H1 (cell line): ENCODE measurements at regions not wholly inside any gene's neighbourhood (a gene's known extent, or its start where the extent isn't known, plus 50 kb on each side); places are given as distances from the start of the nearest gene placed in this dataset.

ENCODE experiments used
- CTCF ChIA-PET: fragments of 300-600 bp; sonication (Branson Sonifier 250); formaldehyde crosslinking; loops from one replicate; lab custom pipeline; 2021; ENCODE audit not compliant: partially characterized antibody; lab: Charles Lee
- POLR2A ChIA-PET: fragments of 300-600 bp; sonication (Branson Sonifier 250); formaldehyde crosslinking; loops from one replicate; lab custom pipeline; 2021; ENCODE audit warnings: inconsistent platforms; ENCODE audit not compliant: partially characterized antibody; lab: Charles Lee
- DNase-seq, 2 experiments: peaks; one replicate each; pipeline versions ENCODE4 v3.0.0 to v3.0.0-alpha.2; 2010 to 2022; ENCODE audit warnings: low spot score in 2 of 2, low read depth in 1 of 2, mixed read lengths in 1 of 2
- FAIRE-seq: peaks from 2 replicates; lab custom pipeline; 2011; peaks lifted over from hg19 to GRCh38; lab: Jason Lieb, UNC
- H2AFZ ChIP-seq: 2 replicates; pipeline ENCODE4 v1.8.1; 2012; ENCODE audit warnings: low read length, inconsistent platforms
- H2AK5ac ChIP-seq: 2 replicates; pipeline ENCODE4 v1.6.1; 2013; ENCODE audit warnings: low read depth, low read length
- H2BK120ac ChIP-seq: replicated peaks from 2 replicates; pipeline ENCODE3; 2013; ENCODE audit warnings: low read depth, low read length, inconsistent platforms
- H2BK12ac ChIP-seq: 2 replicates; pipeline ENCODE4 v1.6.1; 2013; ENCODE audit warnings: low read depth, low read length
- H2BK15ac ChIP-seq: 2 replicates; pipeline ENCODE4 v1.6.1; 2013; ENCODE audit warnings: low read length
- H2BK20ac ChIP-seq: 2 replicates; pipeline ENCODE4 v1.6.1; 2013; ENCODE audit warnings: low read length
- H2BK5ac ChIP-seq: 2 replicates; pipeline ENCODE4 v1.6.1; 2013; ENCODE audit warnings: low read depth, low read length
- H3K14ac ChIP-seq: 2 replicates; pipeline ENCODE4 v1.6.1; 2013; ENCODE audit warnings: inconsistent platforms; ENCODE audit not compliant: insufficient read length
- H3K18ac ChIP-seq: 2 replicates; pipeline ENCODE4 v1.6.1; 2013; ENCODE audit warnings: low read length; ENCODE audit errors: extremely low read depth
- H3K23ac ChIP-seq: 2 replicates; pipeline ENCODE4 v1.6.1; 2013; ENCODE audit warnings: inconsistent platforms; ENCODE audit not compliant: insufficient read length
- H3K23me2 ChIP-seq: 2 replicates; pipeline ENCODE4 v1.6.1; 2013; ENCODE audit warnings: low read depth, low read length
- H3K27ac ChIP-seq: 2 replicates; pipeline ENCODE4 v1.6.1; 2011; ENCODE audit warnings: low read depth, low read length, inconsistent platforms
- H3K27me3 ChIP-seq, 4 experiments: replicated peaks in 1 of 4; 1 replicate in 1 of 4; 2 replicates in 3 of 4; pipeline versions ENCODE4 v1.6.1 to v1.8.1; 2011 to 2013; ENCODE audit warnings: low read length in 3 of 4, mild to moderate bottlenecking in 3 of 4, inconsistent platforms in 2 of 4, mixed read lengths in 2 of 4, moderate library complexity in 1 of 4; ENCODE audit not compliant: control insufficient read depth in 3 of 4, insufficient read depth in 3 of 4; ENCODE audit errors: extremely low read depth in 1 of 4
- H3K36me3 ChIP-seq, 4 experiments: 2 replicates each; pipeline versions ENCODE4 v1.6.1 to v1.8.1; 2011 to 2013; ENCODE audit warnings: mild to moderate bottlenecking in 4 of 4, low read length in 3 of 4, moderate library complexity in 2 of 4, control low read depth in 1 of 4, inconsistent platforms in 1 of 4; ENCODE audit not compliant: insufficient read depth in 4 of 4, control insufficient read depth in 2 of 4
- H3K4ac ChIP-seq: replicated peaks from 2 replicates; pipeline ENCODE3; 2013; ENCODE audit warnings: low read length, low read depth, mixed read lengths, inconsistent platforms; ENCODE audit not compliant: insufficient read length
- H3K4me1 ChIP-seq, 4 experiments: replicated peaks in 1 of 4; 1 replicate in 1 of 4; 2 replicates in 3 of 4; pipeline versions ENCODE4 v1.6.1 to v1.8.1; 2011 to 2013; ENCODE audit warnings: low read length in 3 of 4, inconsistent platforms in 2 of 4, mixed read lengths in 1 of 4; ENCODE audit not compliant: insufficient read depth in 4 of 4, control insufficient read depth in 3 of 4
- H3K4me2 ChIP-seq, 2 experiments: 2 replicates each; pipeline versions ENCODE4 v1.6.1 to v1.8.1; 2011 to 2013; ENCODE audit warnings: low read depth in 2 of 2, low read length in 2 of 2, control low read depth in 1 of 2, inconsistent platforms in 1 of 2, mild to moderate bottlenecking in 1 of 2; ENCODE audit not compliant: insufficient read depth in 1 of 2
- H3K4me3 ChIP-seq, 4 experiments: fragments of 200-600, 300-600 bp in 1 of 4; sonication (generic), shearing (Covaris generic), sonication (Bioruptor Twin) in 1 of 4; 2 replicates each; pipeline versions ENCODE4 v1.5.1 to v1.8.1; 2011 to 2016; ENCODE audit warnings: low read length in 4 of 4, low read depth in 3 of 4, control low read depth in 2 of 4, inconsistent platforms in 2 of 4, mild to moderate bottlenecking in 2 of 4, mixed read lengths in 1 of 4, moderate library complexity in 1 of 4; ENCODE audit not compliant: insufficient read depth in 2 of 4; ENCODE audit errors: extremely low read depth in 1 of 4
- H3K56ac ChIP-seq: replicated peaks from 2 replicates; pipeline ENCODE3; 2013; ENCODE audit warnings: low read depth, mild to moderate bottlenecking, mixed read lengths, low read length, inconsistent platforms; ENCODE audit not compliant: insufficient read length
- H3K79me1 ChIP-seq: 2 replicates; pipeline ENCODE4 v1.6.1; 2013; ENCODE audit warnings: low read depth, low read length, control low read depth
- H3K79me2 ChIP-seq, 2 experiments: 2 replicates each; pipeline versions ENCODE4 v1.6.1 to v1.8.1; 2012 to 2013; ENCODE audit warnings: low read length in 2 of 2, mild to moderate bottlenecking in 2 of 2, inconsistent platforms in 1 of 2; ENCODE audit not compliant: insufficient read depth in 2 of 2, control insufficient read depth in 1 of 2
- H3K9ac ChIP-seq, 4 experiments: replicated peaks in 1 of 4; 1 replicate in 1 of 4; 2 replicates in 3 of 4; pipeline versions ENCODE4 v1.6.1 to v1.8.1; 2011 to 2013; ENCODE audit warnings: low read depth in 3 of 4, low read length in 3 of 4, control low read depth in 2 of 4, mild to moderate bottlenecking in 2 of 4, moderate library complexity in 2 of 4, inconsistent platforms in 1 of 4; ENCODE audit errors: extremely low read depth in 1 of 4
- H3K9me3 ChIP-seq, 2 experiments: 2 replicates each; pipeline versions ENCODE4 v1.6.1 to v1.8.1; 2012 to 2013; ENCODE audit warnings: mild to moderate bottlenecking in 2 of 2, moderate library complexity in 2 of 2, control low read depth in 1 of 2, inconsistent platforms in 1 of 2, low read depth in 1 of 2, low read length in 1 of 2, mixed read lengths in 1 of 2; ENCODE audit not compliant: insufficient read depth in 2 of 2
- H4K20me1 ChIP-seq, 2 experiments: replicated peaks in 1 of 2; 2 replicates each; pipeline versions ENCODE3 to v1.8.1; 2011 to 2013; ENCODE audit warnings: inconsistent platforms in 2 of 2, low read length in 2 of 2, mild to moderate bottlenecking in 1 of 2; ENCODE audit not compliant: insufficient read depth in 2 of 2, control insufficient read depth in 1 of 2
- H4K5ac ChIP-seq: 2 replicates; pipeline ENCODE4 v1.6.1; 2013; ENCODE audit warnings: low read length, low read depth, mixed read lengths, inconsistent platforms; ENCODE audit not compliant: insufficient read length
- H4K8ac ChIP-seq: 2 replicates; pipeline ENCODE4 v1.8.0; 2013; ENCODE audit warnings: mild to moderate bottlenecking, moderate library complexity, low read length, inconsistent platforms; ENCODE audit not compliant: insufficient read depth; ENCODE audit errors: extremely low read depth
- H4K91ac ChIP-seq: replicated peaks from 2 replicates; pipeline ENCODE3; 2013; ENCODE audit warnings: low read length, mixed read lengths, inconsistent platforms; ENCODE audit not compliant: insufficient read length
- SIRT6 ChIP-seq: IDR thresholded peaks from one replicate; pipeline ENCODE4 v1.7.1; 2012; ENCODE audit warnings: low read length, inconsistent platforms
- WGBS, 2 experiments: shearing (Covaris generic) in 1 of 2; methylation state at CpG; one replicate each; pipeline versions ENCODE4 v1.1.6 to v1.1.7; 2013 to 2015; ENCODE audit warnings: low lambda C conversion rate in 2 of 2, mixed read lengths in 2 of 2, inconsistent platforms in 1 of 2, low coverage in 1 of 2, missing lambda C conversion rate in 1 of 2; ENCODE audit not compliant: insufficient replicate concordance in 2 of 2, insufficient coverage in 1 of 2, insufficient read length in 1 of 2; ENCODE audit errors: extremely low coverage in 1 of 2, missing lambda C conversion rate in 1 of 2; 5-methylcytosine and 5-hydroxymethylcytosine counted together

- no peak overlapping the region for H3K4me2 ChIP-seq
- no peaks in the 10 kb centered on the region for H3K79me2 ChIP-seq
- no peak overlapping the region for H3K4me3 ChIP-seq
- no peaks in the 10 kb centered on the region for H3K23me2 ChIP-seq
- WGBS, 2 experiments: 80% methylated on average over 1 of the region's 1 CpG; no CpG with 5 or more reads in 1 of the 2 experiments
- H3K27me3 ChIP-seq: no peaks in the 10 kb centered on the region
- no peak overlapping the region for H3K23ac ChIP-seq
- H4K91ac ChIP-seq: no peak overlapping the region
- H3K4me1 ChIP-seq: no peaks in the 10 kb centered on the region
- POLR2A ChIA-PET: no interaction called here
- no peak overlapping the region for H4K5ac ChIP-seq
- DNase-seq: no peak
- H3K18ac ChIP-seq: no peak overlapping the region
- no peak overlapping the region for H3K27ac ChIP-seq
- no peaks in the 10 kb centered on the region for H3K36me3 ChIP-seq
- H2BK15ac ChIP-seq: no peak overlapping the region
- H2BK20ac ChIP-seq: no peak overlapping the region
- no peak overlapping the region for H3K14ac ChIP-seq
- no peak overlapping the region for H2AFZ ChIP-seq
- no peak overlapping the region for H3K9ac ChIP-seq
- no peak overlapping the region for H2BK12ac ChIP-seq
- no peaks in the 10 kb centered on the region for H3K79me1 ChIP-seq
- H2BK120ac ChIP-seq: no peak overlapping the region
- H2BK5ac ChIP-seq: no peak overlapping the region
- CTCF ChIA-PET: no interaction called here
- no peak overlapping the region for H3K4ac ChIP-seq
- no peak overlapping the region for H3K56ac ChIP-seq
- H2AK5ac ChIP-seq: no peak overlapping the region
- no peak overlapping the region for H4K8ac ChIP-seq
- no peak for FAIRE-seq
- H4K20me1 ChIP-seq: no peaks in the 10 kb centered on the region
- no peaks in the 10 kb centered on the region for H3K9me3 ChIP-seq
- TF ChIP-seq SIRT6: no peak
Observed at GRCh38 chr6:63493557-63493956, 78.7 kb upstream of the LOC128125822 start.
